ENCODE measurements at regions not wholly inside any gene's neighbourhood (a gene's known extent, or its start where the extent isn't known, plus 50 kb on each side); places are given as distances from the start of the nearest gene placed in this dataset.
A peak's percentile ranks its signal among the peaks of the same experiment; 100 is the strongest.

DNA sequence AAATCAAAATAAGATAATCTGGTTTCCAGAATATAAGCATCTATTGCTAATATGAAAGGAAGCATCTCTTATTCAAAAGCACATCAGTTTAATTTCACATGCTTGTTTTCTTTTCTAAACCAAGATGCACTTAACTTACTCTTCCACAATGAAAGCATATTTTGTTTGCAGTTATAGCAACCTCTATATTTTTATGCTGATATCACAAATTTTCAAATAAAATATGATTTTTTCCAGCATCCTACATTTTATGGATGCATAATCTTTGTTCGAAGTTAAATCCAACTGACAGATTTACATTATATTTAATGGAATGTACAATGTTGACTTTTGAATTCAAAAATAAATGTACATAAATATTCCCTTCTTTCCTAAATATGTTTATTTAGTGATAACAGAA, 978.3 kb upstream of the B3GALT2 start:
- DNase-seq (ENCODE audit: low spot score), result no peak

DNA sequence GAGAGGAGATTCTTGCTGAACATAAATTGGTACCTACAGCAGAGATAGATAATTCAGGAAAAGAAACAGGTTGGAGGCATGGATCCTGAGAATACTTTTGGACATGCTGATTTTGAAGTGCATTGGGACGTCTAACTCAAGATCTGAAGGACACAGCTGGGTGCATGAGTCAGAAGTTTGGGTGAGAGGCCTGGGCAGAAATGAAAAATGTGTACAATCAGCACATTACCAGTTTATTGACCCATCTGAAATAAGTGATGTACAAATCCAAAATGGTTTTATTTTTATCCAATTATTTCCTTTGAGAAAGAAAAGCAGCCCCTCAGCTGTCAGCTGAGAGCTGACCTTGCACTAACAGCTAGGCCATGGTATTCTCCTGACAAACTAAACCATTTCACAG, 975.2 kb upstream of the B3GALT2 start:
- DNase-seq (ENCODE audit: low spot score), result no peak

DNA sequence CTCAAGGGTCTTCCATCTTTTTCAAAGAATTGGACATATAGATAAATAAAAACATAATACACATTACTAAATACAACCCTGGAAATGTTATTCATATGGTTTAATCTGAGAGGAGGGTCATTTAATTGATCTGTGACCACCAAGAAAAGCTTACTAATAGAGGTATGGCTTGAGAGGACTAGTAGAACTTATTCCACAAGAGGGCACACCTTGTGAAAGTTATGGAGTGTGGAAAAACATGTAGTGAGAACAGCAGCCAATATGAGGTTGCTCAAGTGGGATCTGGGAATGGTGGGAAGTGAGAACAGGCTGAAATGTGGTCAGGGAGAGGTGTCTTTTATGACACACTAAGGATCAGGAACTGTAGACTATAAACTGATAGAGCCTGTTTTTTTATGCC, 973.5 kb upstream of the B3GALT2 start:
- no peak for DNase-seq (ENCODE audit: low spot score)

DNA sequence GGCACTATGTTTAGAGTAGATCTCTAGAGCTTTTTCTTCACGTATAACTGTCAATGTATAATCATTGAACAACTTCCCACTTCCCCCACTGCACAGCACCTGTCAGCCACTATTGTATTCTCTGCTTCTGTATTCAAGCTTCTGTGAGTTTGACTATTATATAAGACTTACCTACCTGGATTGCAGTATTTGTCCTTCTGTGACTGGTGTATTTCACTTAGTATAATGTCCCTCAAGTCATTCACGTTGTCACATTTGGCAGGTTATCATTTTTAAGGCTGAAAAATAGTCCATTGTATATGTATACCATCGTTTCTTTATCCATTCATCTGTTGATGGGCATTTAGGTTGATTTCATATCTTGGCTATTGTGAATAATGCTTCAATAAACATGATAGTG, 969.5 kb upstream of the B3GALT2 start:
- DNase-seq (ENCODE audit: low spot score), result no peak

DNA sequence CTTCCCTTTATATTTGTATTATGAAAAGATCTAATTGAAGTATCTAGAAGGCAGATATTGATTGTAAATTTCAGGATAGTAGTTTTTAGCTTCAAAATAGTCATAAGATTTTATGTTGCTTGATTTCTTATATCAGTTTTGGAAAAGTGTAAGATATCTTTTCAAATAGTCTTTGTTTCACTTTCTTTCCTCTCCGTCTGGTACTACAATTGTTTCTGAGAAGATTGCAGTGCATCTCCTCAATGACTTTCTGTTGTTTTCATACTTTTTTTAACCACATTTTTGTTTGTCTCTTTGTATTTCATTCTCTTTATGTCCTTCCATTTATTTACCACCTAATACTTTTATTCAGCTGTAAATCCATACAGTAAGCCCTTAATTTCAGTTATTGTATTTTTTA, 964.6 kb upstream of the B3GALT2 start:
- DNase-seq (ENCODE audit: low spot score), result no peak

DNA sequence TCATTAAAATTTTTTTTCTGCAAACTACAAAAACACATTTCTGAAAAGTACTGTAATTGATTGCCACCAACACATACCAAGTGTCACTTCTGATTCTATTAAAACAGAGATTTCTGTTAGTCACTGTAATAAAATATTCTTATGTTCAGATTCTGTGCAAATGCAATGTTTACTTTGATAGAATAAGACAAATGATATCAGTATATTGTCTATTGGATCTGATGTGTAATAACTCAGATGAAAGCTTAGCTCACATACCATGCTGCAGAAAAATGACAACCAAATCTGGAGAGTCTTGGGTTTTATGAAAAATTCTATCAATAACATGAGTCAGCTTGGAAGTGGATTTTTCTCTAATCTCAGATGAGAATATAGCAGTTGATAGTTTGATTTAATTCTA, 963.8 kb upstream of the B3GALT2 start:
- no peak for DNase-seq (ENCODE audit: low spot score)

DNA sequence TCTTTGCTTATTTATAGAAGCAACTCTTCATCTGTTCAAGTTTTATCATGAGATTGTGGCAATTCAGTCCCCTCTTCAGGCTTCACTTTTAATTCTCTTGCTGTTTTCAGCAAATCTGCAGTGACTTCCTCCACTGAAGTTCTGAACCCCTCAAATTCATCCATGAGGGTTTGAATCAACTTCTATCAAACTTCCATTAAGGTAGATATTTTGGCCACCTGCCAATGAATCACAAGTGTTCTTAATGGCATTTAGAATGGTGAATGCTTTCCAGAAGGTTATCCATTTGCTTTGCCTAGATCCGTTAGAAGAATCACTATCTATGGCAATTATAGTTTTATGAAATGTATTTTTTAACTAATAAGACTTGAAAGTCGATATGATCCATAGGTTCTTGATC, 946.7 kb upstream of the B3GALT2 start:
- DNase-seq (ENCODE audit: low spot score), result no peak

DNA sequence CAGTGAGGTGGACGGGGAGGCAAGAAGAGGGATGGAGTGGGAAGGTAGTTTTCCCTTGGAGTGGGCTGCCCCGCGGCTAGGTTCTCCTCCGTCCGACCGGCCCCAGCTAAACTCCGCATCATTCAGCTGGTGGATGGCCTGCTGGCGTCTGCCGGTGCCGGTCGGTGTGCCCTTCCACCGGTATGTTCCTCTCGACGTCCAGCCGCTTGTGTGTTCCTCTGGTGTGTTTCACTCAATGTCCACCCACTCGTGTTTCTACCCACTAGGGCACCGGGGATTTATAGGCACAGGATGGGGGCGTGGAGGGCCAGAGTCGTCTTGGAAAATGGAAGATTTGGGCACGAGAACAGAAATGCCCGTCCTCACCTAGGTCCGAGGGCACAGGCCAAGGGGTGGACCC, 931.7 kb upstream of the B3GALT2 start:
- DNase-seq (ENCODE audit: low spot score), result no peak

DNA sequence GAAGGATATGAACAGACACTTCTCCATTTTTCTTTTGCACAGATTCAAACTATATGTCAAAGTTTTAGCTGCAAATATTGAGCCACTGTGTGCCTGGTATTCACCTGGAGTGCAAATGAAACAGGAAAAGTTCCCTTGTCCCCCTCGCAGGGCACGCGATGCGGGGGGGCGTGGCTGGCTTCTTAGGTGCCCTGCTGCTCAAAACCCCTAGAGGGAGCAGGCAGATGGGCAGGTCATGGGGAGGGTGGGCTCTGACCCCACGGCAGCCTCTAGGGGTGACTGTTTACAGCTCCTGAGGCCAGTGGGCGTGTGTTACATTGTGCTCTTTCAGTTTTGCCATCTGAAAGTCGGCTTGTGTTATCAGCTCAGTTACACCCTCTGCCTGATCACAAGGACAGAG, 931.2 kb upstream of the B3GALT2 start:
- no peak for DNase-seq (ENCODE audit: low spot score)

DNA sequence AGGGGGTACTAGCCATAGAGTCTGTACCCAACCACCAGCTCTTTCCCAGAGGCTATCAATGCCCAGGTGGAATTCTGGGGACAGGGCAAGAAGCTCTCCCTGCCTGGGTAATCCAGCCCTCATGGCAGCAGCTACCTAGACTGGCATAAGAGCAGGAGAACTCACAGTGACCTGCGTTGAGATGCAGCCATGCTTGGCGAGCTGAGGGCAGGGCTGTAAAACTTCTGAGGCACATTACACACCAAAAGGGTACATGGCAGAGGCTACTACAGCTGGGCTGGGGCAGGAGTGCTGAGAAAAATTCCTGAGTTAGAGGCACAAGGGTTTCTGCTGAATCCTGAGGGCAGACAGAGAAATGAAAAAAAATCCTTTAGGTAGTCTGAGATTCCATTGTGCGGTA, 927.9 kb upstream of the B3GALT2 start:
- no peak for DNase-seq (ENCODE audit: low spot score)

DNA sequence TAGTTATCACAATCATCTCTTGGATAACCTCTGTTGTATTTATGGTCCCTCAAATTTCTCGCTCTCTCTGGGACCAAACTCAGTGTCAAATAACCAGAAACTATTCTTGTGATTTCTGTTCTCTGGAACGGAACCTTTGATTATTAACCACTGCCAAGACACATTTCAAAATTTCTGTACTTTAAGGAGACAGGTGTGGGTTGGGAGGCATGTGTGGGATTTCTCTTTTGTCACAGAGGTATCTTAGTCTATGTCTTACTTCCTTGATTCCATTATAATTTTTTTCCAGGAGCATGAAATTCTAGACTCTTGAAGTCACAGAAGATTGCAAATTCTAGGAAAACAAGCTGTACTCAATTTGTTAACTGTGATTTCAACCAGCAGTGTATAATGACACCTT, 919.0 kb upstream of the B3GALT2 start:
- no peak for DNase-seq (ENCODE audit: low spot score)

DNA sequence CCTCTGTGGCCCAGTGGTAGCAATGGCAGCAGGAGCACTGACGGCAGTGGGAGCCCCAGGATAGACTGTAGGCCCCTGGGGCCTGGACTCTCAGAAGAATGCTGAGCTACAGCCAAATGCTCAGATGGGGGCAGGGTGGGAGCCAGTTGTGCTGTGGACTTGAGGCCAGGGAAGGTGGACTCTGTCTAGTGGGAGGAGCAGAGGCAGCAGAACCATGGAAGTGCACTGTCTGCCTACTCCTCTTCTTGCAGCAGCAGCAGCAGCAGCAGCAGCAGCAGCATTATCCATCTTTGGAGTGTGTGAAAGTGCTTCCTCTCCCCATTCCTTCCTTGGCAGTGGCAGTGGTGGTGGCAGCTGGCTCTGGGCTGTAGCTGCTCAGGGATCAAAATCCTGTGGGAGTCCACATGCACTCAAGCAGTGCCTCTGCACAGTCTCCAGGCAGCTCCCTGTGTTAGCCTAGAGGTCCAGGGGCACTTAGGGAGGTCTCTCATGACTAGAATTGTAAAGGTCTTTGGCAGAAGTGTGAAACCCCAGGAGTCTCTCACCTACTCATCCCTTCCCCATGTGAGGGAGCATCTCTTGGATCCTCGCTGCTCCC, 917.9 kb upstream of the B3GALT2 start:
- DNase-seq (ENCODE audit: low spot score), result no peak

DNA sequence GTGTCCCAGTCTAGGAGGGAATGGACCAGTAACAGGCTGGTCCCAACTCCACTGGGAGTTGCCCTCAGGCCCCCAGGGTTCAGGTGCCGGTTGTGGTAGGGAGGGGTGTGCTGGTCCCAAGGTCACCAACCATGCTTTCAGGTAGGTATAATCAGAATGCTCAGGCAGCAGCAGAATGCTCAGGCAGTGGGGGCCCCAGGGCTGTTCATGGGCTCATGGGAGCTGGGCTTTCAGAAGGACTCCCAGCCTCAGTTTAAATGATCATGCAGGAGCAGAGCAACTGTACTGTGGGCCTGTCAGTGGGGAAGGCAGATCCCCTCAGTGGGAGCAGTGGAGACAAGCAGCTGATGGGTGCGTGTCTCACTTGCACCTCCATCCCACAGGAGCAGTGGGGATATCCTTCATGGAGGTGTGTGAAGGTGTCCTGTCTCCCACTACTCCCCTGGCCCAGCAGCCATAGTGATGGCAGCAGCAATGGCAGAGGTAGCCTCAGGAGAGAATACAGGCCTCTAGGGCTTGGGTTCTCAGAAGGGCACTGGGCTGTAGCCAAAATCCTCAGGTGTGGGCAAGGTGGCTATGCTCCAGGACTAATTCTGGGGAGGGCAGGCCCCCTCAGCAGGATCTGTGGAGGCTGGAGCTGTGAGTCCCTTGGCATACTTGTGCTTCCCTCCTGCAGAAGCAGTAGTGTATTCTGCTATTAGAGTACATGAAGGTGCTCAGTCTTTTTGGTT, 917.3 kb upstream of the B3GALT2 start:
- no peak for DNase-seq (ENCODE audit: low spot score)

DNA sequence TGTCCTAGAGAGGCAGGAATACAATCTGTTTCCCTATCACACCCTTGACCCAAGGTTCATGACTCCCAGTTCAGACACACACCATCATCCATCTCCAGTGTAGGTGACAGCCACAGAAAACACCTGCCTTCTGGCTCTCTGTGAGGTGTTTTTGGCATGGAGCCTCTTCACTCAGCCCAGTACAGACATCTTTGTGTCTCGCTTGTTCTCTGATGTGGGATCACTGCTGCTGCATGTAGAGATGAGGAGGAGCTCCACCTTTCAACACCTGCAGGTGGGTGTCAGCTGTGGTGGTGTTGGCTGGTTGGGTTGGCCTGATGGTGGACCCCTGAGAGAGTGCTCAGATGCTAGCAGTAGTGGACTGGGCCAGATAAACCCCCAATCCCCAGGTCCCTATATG, 916.7 kb upstream of the B3GALT2 start:
- DNase-seq (ENCODE audit: low spot score), result no peak

DNA sequence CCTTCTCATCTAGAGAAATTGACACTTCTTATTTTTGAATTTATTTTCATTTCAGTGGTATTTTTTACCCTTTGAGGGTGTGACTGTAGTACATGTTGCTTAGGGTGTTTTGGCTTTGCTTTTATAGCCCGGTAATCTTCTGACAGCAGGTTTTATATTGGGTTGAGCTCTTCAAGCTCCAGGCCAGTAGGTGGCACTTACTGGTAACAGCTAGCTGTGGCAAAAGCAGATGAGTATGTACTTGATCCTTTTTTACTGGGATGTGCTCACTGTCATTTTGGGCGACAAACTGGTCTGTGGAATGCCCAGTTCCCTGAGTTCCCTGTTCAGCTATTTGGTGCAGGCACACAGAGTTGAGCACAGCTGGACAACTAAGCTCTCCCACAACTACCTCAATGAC, 916.2 kb upstream of the B3GALT2 start:
- no peak for DNase-seq (ENCODE audit: low spot score)

DNA sequence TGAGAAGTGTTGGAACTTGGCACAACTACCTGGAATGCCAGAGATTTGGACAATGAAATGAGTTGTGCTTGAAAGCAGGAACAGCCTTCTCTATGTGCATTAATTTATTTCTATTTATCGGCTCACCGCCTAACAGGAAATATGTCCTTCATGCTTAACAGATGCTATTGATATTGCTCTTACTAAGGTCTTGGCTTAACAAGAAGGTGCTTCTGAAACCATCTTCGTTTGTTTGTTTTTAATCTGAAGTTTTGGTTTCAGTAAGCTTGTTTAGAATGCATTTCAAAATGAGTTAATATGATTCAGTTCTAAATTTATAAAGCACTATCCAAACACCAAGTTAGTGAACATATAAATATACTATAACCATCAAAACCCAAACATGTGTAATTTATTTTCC, 898.3 kb upstream of the B3GALT2 start:
- no peak for DNase-seq (ENCODE audit: low spot score)

DNA sequence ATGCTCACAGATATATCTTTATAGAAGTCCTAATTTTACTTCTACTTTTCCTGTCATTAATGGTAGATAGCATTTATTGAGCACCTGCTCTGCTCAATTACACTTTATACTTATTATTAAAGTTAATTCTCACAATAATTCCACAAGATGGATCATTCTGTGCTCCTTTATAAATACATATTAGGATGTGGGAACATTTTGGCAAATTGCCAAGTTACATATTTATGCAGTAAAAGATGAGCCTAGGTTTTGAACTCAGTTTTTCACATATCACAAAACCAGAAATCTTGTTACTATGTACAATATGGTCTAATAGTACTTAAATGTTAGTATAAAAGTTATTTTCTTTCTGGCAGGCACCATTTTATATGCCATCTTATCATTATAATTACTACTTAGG, 895.0 kb upstream of the B3GALT2 start:
- DNase-seq (ENCODE audit: low spot score), result no peak

DNA sequence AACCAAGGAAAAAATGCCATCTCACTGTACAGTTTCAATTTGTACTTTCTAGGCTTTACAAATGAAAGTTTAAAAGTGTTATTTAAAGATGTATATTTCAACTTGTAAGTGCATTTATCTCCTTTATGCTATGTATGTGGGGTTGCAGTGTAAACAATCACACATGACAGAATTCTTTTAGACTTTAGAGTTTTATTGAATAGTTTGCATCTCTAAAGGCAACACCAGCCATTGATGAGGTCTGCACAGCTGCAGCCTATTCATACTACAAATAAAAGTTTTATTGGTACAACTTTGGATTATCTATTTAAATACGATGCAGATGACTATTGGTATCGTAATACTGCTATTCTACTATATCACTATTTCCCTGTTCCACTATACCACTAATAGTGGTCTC, 894.4 kb upstream of the B3GALT2 start:
- DNase-seq (ENCODE audit: low spot score), result no peak

DNA sequence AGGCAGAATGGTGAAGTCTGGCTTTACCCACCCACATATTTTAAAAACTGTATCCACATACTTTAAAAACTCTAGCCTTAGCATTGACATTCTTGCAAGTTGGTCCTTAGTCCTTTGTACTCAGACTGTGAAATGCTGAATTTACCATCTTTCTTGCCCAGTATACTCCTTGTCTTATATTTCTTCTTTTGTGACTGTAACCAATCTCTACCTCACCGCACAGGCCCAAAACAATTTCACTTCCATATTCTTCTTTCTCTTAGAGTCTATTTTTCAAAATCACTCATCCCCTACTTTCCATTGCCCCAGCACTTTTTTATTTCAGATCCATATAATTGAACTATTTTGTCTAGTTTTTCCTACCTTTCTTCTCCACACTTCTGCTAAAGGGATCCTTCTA, 892.4 kb upstream of the B3GALT2 start:
- DNase-seq (ENCODE audit: low spot score), result no peak

DNA sequence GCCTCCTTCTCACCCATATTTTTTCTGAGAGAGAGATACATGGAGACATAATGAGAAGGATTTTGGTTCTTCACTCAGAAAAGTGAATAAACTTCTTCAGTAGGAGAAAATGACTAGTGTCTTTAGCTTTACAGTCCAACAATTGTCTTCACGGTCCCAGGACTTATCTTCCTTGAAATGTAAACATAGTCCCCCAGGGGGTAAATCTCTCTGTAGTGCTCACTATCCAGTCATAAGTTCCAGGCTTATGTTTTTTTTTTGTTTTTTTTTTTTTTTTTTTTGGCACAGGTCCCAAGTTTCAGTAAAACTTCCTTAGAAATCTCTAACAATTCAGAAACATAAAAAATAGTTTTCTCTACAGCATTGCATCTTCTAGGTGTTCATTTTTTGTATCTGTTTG, 890.2 kb upstream of the B3GALT2 start:
- DNase-seq (ENCODE audit: low spot score), result no peak

DNA sequence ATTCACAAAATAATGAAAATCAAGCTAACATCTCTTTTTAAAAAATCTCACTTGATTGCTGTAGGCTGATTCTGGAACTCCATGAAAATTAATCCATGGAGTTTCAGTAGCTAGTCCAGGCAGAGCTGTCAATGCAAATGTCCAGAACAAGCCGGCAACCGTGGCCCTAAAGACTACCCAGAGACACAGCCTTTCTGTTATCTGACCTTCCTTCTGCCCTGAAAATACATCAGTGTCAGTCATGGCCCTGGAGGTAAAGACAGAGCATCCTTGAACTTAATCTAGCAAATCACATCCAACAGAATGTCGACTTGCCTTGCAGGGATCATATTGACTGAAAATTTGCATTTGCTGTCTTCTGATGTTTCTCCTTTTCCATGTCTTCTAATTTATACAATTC, 887.4 kb upstream of the B3GALT2 start:
- DNase-seq (ENCODE audit: low spot score), result no peak

DNA sequence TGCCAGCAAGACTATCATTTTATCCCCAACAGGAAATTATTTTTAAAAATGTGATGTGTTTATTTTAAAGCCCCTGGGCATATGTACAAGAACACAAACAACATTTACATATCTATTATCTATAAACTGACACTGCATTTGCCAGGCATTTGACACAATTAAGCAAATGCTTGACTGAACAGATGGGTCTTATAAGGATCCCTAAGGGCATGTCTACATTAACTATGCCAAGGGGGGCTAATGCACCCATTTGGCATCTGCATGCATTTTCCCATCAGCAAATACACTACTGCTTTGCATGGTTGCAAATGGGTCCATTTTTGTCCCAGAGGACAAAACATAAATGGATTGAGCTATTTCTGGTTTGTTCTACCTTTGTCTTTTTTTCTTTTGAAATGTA, 884.8 kb upstream of the B3GALT2 start:
- DNase-seq (ENCODE audit: low spot score), result no peak

DNA sequence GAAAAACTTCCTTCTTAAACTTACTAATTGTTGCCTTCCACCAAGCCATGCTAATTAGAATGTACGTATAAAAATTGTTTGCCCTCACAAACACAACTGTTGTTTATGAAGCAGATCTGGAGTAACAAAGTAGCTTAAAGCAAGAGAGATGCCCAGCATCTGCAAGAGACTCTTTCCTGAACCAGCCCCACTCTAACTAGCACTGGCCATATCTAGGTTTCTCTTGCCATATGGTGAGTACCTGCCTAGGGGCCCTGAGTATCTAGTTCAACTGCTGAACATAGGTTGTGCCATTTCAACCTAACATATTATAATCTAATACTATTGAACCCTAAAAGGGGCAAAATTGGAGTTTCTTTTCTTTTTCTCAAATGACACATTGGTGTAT, 883.4 kb upstream of the B3GALT2 start:
- DNase-seq (ENCODE audit: low spot score), result no peak

DNA sequence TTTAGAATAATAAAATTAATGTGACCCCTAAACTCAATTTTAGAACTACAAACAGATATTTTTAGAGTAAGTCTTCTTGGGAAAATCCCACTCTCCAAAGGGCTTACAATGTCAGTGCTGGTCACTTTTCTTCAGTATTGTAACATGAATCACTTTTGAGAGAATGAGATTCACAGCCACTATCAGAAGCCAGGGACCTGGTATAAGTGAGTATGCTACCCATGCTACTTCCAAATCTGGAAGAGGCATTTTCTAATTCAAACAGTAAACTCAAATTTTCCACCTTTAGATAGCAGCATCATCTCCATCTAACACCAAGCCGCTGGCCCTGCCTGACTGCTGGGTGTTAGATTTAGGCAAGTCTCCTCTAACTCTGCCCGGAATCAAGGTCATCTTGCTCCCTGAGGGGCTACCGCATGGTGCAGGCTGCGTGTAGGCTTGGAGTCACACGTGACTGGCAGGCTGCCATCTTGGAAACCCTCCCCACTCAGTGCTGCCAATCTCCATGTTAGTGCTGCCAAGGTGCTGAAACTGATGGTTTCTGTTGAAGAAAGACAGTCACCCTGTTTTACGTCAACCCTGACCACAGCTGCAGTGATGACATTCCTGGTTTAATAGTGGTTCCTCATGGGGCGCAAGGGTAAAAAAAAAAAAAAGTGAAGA, 882.9 kb upstream of the B3GALT2 start:
- DNase-seq (ENCODE audit: low spot score), result peak; percentile 15
